Lung (tissue), 11 donors: ENCODE measurements at regions not wholly inside any gene's neighbourhood (a gene's known extent, or its start where the extent isn't known, plus 50 kb on each side); places are given as distances from the start of the nearest gene placed in this dataset.

Source experiments
- ATAC-seq: fragments of 200-7000 bp; cut with Tn5 transposase; one replicate; pipeline ENCODE4 v1.9.1; 2020; ENCODE audit warnings: moderate number of reproducible peaks; ENCODE audit not compliant: insufficient read depth, low FRiP score
- DNase-seq, 3 donors: peaks; one replicate each; pipeline ENCODE4 v3.0.0-alpha.2; 2013 to 2017
- H3K27ac ChIP-seq, 2 donors: one replicate each; pipeline ENCODE4 v1.5.1; 2013; ENCODE audit warnings: mild to moderate bottlenecking in 2 of 2, moderate library complexity in 2 of 2, control low read depth in 1 of 2, inconsistent platforms in 1 of 2, low read depth in 1 of 2, low read length in 1 of 2
- H3K27me3 ChIP-seq, 3 donors: one replicate each; pipeline ENCODE4 v1.5.1; 2013; ENCODE audit warnings: low read length in 2 of 3; ENCODE audit not compliant: control insufficient read depth in 3 of 3, insufficient read depth in 3 of 3
- H3K36me3 ChIP-seq, 4 donors: one replicate each; pipeline ENCODE4 v1.5.1; 2013; ENCODE audit warnings: low read length in 4 of 4, mild to moderate bottlenecking in 1 of 4, moderate library complexity in 1 of 4; ENCODE audit not compliant: control insufficient read depth in 4 of 4, insufficient read depth in 4 of 4
- H3K4me1 ChIP-seq, 5 donors: one replicate each; pipeline ENCODE4 v1.5.1; 2013; ENCODE audit warnings: low read length in 5 of 5, mild to moderate bottlenecking in 2 of 5, moderate library complexity in 1 of 5; ENCODE audit not compliant: control insufficient read depth in 5 of 5, insufficient read depth in 5 of 5
- H3K4me3 ChIP-seq: one replicate; pipeline ENCODE4 v1.5.1; 2013; ENCODE audit warnings: mild to moderate bottlenecking, control low read depth, moderate library complexity
- H3K9ac ChIP-seq, 2 donors: one replicate each; pipeline ENCODE4 v1.5.1; 2013; ENCODE audit warnings: low read length in 2 of 2, control low read depth in 1 of 2; ENCODE audit not compliant: insufficient read depth in 1 of 2
- H3K9me3 ChIP-seq, 4 donors: one replicate each; pipeline ENCODE4 v1.5.1; 2013; ENCODE audit warnings: low read length in 3 of 4, mild to moderate bottlenecking in 1 of 4, moderate library complexity in 1 of 4; ENCODE audit not compliant: control insufficient read depth in 4 of 4, insufficient read depth in 3 of 4
- WGBS, 2 donors: extraction: QIAGEN DNeasy Blood & Tissue Kit; methylation state at CpG; one replicate each; pipeline ENCODE4 v1.1.7; 2013; 5-methylcytosine and 5-hydroxymethylcytosine counted together
- TF ChIP-seq, protein P1 (sequence below): IDR thresholded peaks from 2 replicates; pipeline ENCODE4 v1.5.1; 2012; ENCODE audit warnings: mild to moderate bottlenecking; ENCODE audit errors: control extremely low read depth, extremely low read depth
- donor health status: control.
- donor health status: control.
- donor health status: Bipolar disorder and iron deficiency.
- donor health status: healthy.
- donor health status: DM: yes; HTN: yes; CAD: no.

DNA sequence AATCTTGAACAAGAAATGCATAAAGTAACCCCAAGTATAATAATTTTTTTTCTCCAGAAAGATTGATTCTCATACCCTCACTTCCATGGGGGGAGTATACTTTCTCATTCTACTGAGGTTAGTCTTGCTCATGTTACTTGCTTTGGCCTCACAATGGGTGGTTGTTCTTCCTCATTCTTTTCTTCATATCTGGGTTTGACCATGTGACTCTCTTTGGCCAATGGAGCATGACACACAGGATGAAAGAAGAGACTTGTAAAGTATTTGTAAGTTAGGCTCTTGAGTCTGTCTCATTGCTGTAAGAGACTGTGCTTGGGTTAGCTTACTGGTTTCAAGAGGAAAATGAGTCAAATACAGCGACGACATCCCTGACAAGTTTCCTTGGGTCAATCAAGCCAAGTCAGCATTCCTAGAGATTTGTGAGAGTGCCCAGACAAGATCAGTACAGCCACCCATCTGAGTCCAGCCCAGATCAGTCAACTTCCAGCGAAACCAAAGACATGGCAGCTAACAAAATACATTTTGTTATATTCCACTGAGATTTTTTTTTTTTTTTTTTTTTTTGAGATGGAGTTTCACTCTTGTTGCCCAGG, 970.2 kb downstream of the BCL11A start:
- H3K27ac ChIP-seq: no peak overlapping the region
- DNase-seq (no peak), ATAC-seq (no peak)
- peaks cover 0 to 30% (median 0%) of the 10 kb centered on the region in 5 donors for H3K4me1 ChIP-seq
- 81 to 89% methylated on average over 3 of the region's 3 CpGs for WGBS, 2 donors
- no peak overlapping the region for H3K4me3 ChIP-seq
- H3K9me3 ChIP-seq: no peaks in the 10 kb centered on the region
- no peaks in the 10 kb centered on the region for H3K27me3 ChIP-seq
- TF ChIP-seq, protein P1, sequence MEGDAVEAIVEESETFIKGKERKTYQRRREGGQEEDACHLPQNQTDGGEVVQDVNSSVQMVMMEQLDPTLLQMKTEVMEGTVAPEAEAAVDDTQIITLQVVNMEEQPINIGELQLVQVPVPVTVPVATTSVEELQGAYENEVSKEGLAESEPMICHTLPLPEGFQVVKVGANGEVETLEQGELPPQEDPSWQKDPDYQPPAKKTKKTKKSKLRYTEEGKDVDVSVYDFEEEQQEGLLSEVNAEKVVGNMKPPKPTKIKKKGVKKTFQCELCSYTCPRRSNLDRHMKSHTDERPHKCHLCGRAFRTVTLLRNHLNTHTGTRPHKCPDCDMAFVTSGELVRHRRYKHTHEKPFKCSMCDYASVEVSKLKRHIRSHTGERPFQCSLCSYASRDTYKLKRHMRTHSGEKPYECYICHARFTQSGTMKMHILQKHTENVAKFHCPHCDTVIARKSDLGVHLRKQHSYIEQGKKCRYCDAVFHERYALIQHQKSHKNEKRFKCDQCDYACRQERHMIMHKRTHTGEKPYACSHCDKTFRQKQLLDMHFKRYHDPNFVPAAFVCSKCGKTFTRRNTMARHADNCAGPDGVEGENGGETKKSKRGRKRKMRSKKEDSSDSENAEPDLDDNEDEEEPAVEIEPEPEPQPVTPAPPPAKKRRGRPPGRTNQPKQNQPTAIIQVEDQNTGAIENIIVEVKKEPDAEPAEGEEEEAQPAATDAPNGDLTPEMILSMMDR: no peak
- H3K36me3 ChIP-seq: no peaks in the 10 kb centered on the region
- no peak overlapping the region for H3K9ac ChIP-seq

GRCh38 chr2:59578349-59578748, 975.1 kb downstream of the BCL11A start:
- 76 to 80% methylated on average over 3 of the region's 3 CpGs for WGBS, 2 donors
- no peaks in the 10 kb centered on the region for H3K27me3 ChIP-seq
- no peak for DNase-seq
- no peak overlapping the region for H3K4me3 ChIP-seq
- no peaks in the 10 kb centered on the region for H3K4me1 ChIP-seq
- no peaks in the 10 kb centered on the region for H3K9me3 ChIP-seq
- no peak for ATAC-seq
- no peaks in the 10 kb centered on the region for H3K36me3 ChIP-seq
- no peak overlapping the region for H3K27ac ChIP-seq
- H3K9ac ChIP-seq: no peak overlapping the region
- TF ChIP-seq, protein P1: no peak

DNA sequence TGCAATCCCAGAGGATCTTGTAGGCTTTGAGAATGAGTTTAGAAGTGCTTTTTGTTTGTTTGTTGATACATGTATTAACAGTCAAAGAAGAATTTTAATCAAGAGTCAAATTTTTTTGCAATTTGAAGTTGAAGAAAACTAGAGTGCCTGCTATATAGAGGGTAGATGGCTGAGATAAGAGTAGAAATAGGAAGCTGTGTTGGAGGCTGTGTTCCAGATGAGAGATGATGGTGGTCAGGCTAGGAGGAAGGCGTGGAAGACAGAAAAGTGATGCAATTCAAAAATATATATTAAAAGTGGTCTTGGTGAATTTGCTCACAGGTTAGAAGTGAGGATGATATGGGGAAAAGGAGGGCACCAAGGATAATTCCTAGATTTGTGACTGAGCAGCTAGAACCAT, 978.3 kb downstream of the BCL11A start:
- no peak overlapping the region for H3K27ac ChIP-seq
- DNase-seq (no peak), ATAC-seq (no peak)
- no peak overlapping the region for H3K4me3 ChIP-seq
- TF ChIP-seq, protein P1: no peak
- H3K36me3 ChIP-seq: no peaks in the 10 kb centered on the region
- H3K27me3 ChIP-seq: no peaks in the 10 kb centered on the region
- 48 to 71% methylated on average over 1 of the region's 1 CpG for whole genome bisulfite sequencing, 2 donors
- peaks cover 0 to 22% (median 4%) of the 10 kb centered on the region in 5 donors for H3K4me1 ChIP-seq
- H3K9me3 ChIP-seq: no peaks in the 10 kb centered on the region
- no peak overlapping the region for H3K9ac ChIP-seq

DNA sequence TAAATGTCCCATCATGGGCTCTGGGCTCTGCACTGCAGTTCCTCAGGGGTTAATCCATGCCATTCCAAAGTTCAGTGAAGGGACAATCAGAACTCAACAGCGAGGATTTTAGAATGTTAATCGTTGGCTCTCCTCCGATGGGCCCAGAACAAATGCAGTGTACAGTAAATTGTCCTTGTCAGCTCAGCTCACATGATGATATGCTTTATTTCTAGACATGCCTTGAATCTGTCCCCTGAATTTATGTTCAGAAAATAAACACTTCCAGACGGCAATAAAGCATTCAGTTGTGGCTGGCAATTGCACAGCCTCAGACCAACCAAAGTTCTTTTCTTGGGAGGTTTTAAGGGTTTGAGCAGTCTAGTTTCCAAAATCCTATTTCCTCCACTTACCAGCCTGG, 981.2 kb downstream of the BCL11A start:
- DNase-seq (no peak), ATAC-seq (no peak)
- Histone ChIP-seq H3K27ac (no peak overlapping the region), H3K36me3 (no peaks in the 10 kb centered on the region), H3K27me3 (no peaks in the 10 kb centered on the region), H3K4me1 (peaks cover 0 to 47% (median 14%) of the 10 kb centered on the region in 5 donors), H3K9ac (no peak overlapping the region), H3K9me3 (no peaks in the 10 kb centered on the region), H3K4me3 (no peak overlapping the region)
- 62 to 81% methylated on average over 4 of the region's 4 CpGs for WGBS, 2 donors
- TF ChIP-seq, protein P1: no peak
